ENCODE measurements at regions not wholly inside any gene's neighbourhood (a gene's known extent, or its start where the extent isn't known, plus 50 kb on each side); places are given as distances from the start of the nearest gene placed in this dataset.

- Histone ChIP-seq H3K79me2 (ENCODE audit: insufficient read depth, low read length) (no peaks in the 10 kb centered on the region), H2AFZ (ENCODE audit: low read depth, low read length, severe bottlenecking) (no peak overlapping the region), H3F3A (ENCODE audit: insufficient read depth) (no peaks in the 10 kb centered on the region)
These were observed 114.0 kb upstream of the KRAS start for GRCh38 chr12:25364529-25365339.

GRCh38 chr12:25362646-25363045, 111.9 kb upstream of the KRAS start:
- Histone ChIP-seq H3K9ac (ENCODE audit: low read length) (no peak overlapping the region), H3K4me2 (ENCODE audit: low read depth, low read length, poor library complexity, severe bottlenecking) (no peak overlapping the region), H2AFZ (ENCODE audit: low read depth, low read length, severe bottlenecking) (no peak overlapping the region), H3K27ac (ENCODE audit: low read depth, low read length) (no peak overlapping the region), H3K4me3 (ENCODE audit: insufficient read depth, low read length, poor library complexity, severe bottlenecking) (no peak overlapping the region), H3K9me3 (ENCODE audit: insufficient read depth, low read length) (no peaks in the 10 kb centered on the region), H3F3A (ENCODE audit: insufficient read depth) (no peaks in the 10 kb centered on the region), H3K79me2 (ENCODE audit: insufficient read depth, low read length) (no peaks in the 10 kb centered on the region), H3K36me3 (ENCODE audit: low read length) (no peaks in the 10 kb centered on the region), H3K27me3 (ENCODE audit: low read length) (no peaks in the 10 kb centered on the region), H3K9me2 (replicated peaks; ENCODE audit: insufficient read depth, low read length) (no peaks in the 10 kb centered on the region), H4K20me1 (ENCODE audit: low read depth, low read length) (no peaks in the 10 kb centered on the region)
- TF ChIP-seq EZH2phosphoT487 (conservative IDR thresholded peaks at IDR 0.05; ENCODE audit: low read length) (no peak), CTCF (IDR thresholded peaks at IDR 0.05; ENCODE audit: insufficient read depth, low read length, poor library complexity, severe bottlenecking) (no peak)

More at GRCh38 chr12:25364529-25365339, 114.0 kb upstream of the KRAS start:
- TF ChIP-seq EZH2phosphoT487 (conservative IDR thresholded peaks at IDR 0.05; ENCODE audit: low read length) (no peak), CTCF (IDR thresholded peaks at IDR 0.05; ENCODE audit: insufficient read depth, low read length, poor library complexity, severe bottlenecking) (no peak)
- Histone ChIP-seq H3K9ac (ENCODE audit: low read length) (no peak overlapping the region), H3K27ac (ENCODE audit: low read depth, low read length) (no peak overlapping the region), H3K36me3 (ENCODE audit: low read length) (no peaks in the 10 kb centered on the region), H4K20me1 (ENCODE audit: low read depth, low read length) (no peaks in the 10 kb centered on the region), H3K4me3 (ENCODE audit: insufficient read depth, low read length, poor library complexity, severe bottlenecking) (no peak overlapping the region), H3K4me2 (ENCODE audit: low read depth, low read length, poor library complexity, severe bottlenecking) (no peak overlapping the region), H3K27me3 (ENCODE audit: low read length) (no peaks in the 10 kb centered on the region), H3K9me2 (replicated peaks; ENCODE audit: insufficient read depth, low read length) (no peaks in the 10 kb centered on the region), H3K9me3 (ENCODE audit: insufficient read depth, low read length) (no peaks in the 10 kb centered on the region)

- no peaks in the 10 kb centered on the region for H3F3A ChIP-seq (ENCODE audit: insufficient read depth)
- no peaks in the 10 kb centered on the region for H3K27me3 ChIP-seq (ENCODE audit: low read length)
- no peaks in the 10 kb centered on the region for H3K79me2 ChIP-seq (ENCODE audit: insufficient read depth, low read length)
- H3K36me3 ChIP-seq (ENCODE audit: low read length), result no peaks in the 10 kb centered on the region
- H4K20me1 ChIP-seq (ENCODE audit: low read depth, low read length), result no peaks in the 10 kb centered on the region
- H3K9me2 ChIP-seq (replicated peaks; ENCODE audit: insufficient read depth, low read length), result no peaks in the 10 kb centered on the region
- TF ChIP-seq CTCF (IDR thresholded peaks at IDR 0.05; ENCODE audit: insufficient read depth, low read length, poor library complexity, severe bottlenecking), result no peak
- no peak for TF ChIP-seq EZH2phosphoT487 (conservative IDR thresholded peaks at IDR 0.05; ENCODE audit: low read length)
- H2AFZ ChIP-seq (ENCODE audit: low read depth, low read length, severe bottlenecking), result no peak overlapping the region
- H3K4me2 ChIP-seq (ENCODE audit: low read depth, low read length, poor library complexity, severe bottlenecking), result no peak overlapping the region
- H3K9ac ChIP-seq (ENCODE audit: low read length), result no peak overlapping the region
- H3K9me3 ChIP-seq (ENCODE audit: insufficient read depth, low read length), result no peaks in the 10 kb centered on the region
- no peak overlapping the region for H3K27ac ChIP-seq (ENCODE audit: low read depth, low read length)
- H3K4me3 ChIP-seq (ENCODE audit: insufficient read depth, low read length, poor library complexity, severe bottlenecking), result no peak overlapping the region
These were observed 110.8 kb upstream of the KRAS start for GRCh38 chr12:25361511-25361910.

Measured in SU-DHL-6 (cell line).